Liver (tissue), 8 donors: ENCODE measurements at regions not wholly inside any gene's neighbourhood (a gene's known extent, or its start where the extent isn't known, plus 50 kb on each side); places are given as distances from the start of the nearest gene placed in this dataset.

ENCODE experiments used
- DNase-seq: peaks from one replicate; pipeline ENCODE4 v3.0.0-alpha.2; 2017; ENCODE audit warnings: low spot score
- H3K27ac ChIP-seq, 2 donors: one replicate each; pipeline ENCODE4 v1.7.0; 2013; ENCODE audit warnings: inconsistent platforms in 2 of 2, low read length in 2 of 2, control low read depth in 1 of 2, low read depth in 1 of 2, mild to moderate bottlenecking in 1 of 2
- H3K27me3 ChIP-seq, 4 donors: one replicate each; pipeline versions ENCODE4 v1.6.1 to v1.7.0; 2013; ENCODE audit warnings: low read length in 3 of 4, inconsistent platforms in 1 of 4, mild to moderate bottlenecking in 1 of 4, moderate library complexity in 1 of 4; ENCODE audit not compliant: control insufficient read depth in 4 of 4, insufficient read depth in 4 of 4
- H3K36me3 ChIP-seq, 4 donors: one replicate each; pipeline versions ENCODE4 v1.6.1 to v1.7.0; 2013; ENCODE audit warnings: low read length in 3 of 4, mild to moderate bottlenecking in 3 of 4, low read depth in 1 of 4, moderate library complexity in 1 of 4; ENCODE audit not compliant: control insufficient read depth in 4 of 4, insufficient read depth in 3 of 4
- H3K4me1 ChIP-seq, 4 donors: one replicate each; pipeline versions ENCODE4 v1.6.1 to v1.7.0; 2013; ENCODE audit warnings: low read length in 3 of 4, mild to moderate bottlenecking in 3 of 4, moderate library complexity in 1 of 4; ENCODE audit not compliant: control insufficient read depth in 4 of 4, insufficient read depth in 4 of 4
- H3K4me3 ChIP-seq, 3 donors: one replicate each; pipeline versions ENCODE4 v1.6.1 to v1.7.0; 2013; ENCODE audit warnings: low read length in 3 of 3, control low read depth in 1 of 3, low read depth in 1 of 3, mild to moderate bottlenecking in 1 of 3
- H3K9ac ChIP-seq, 2 donors: one replicate each; pipeline ENCODE4 v1.7.0; 2013; ENCODE audit warnings: low read length in 2 of 2, mild to moderate bottlenecking in 2 of 2, moderate library complexity in 2 of 2, control low read depth in 1 of 2, low read depth in 1 of 2
- H3K9me3 ChIP-seq, 4 donors: one replicate each; pipeline versions ENCODE4 v1.6.1 to v1.7.0; 2013; ENCODE audit warnings: low read length in 3 of 4; ENCODE audit not compliant: control insufficient read depth in 4 of 4
- ATF3 ChIP-seq: IDR thresholded peaks from 2 replicates; pipeline ENCODE4 v1.6.1; 2016; ENCODE audit warnings: antibody characterized with exemption
- CTCF ChIP-seq: fragments of 150-350 bp; IDR thresholded peaks from 2 replicates; pipeline ENCODE4 v1.5.1; 2017; ENCODE audit warnings: improper control_type of control experiment, low read depth, low read length; ENCODE audit not compliant: missing input control
- EGR1 ChIP-seq, 2 donors: IDR thresholded peaks; 2 replicates each; pipeline ENCODE4 v1.6.1; 2016 to 2018; ENCODE audit warnings: antibody characterized with exemption in 2 of 2, low read depth in 2 of 2
- FOXA1 ChIP-seq: IDR thresholded peaks from 2 replicates; pipeline ENCODE4 v1.6.1; 2016; ENCODE audit warnings: antibody characterized with exemption
- FOXA2 ChIP-seq: IDR thresholded peaks from 2 replicates; pipeline ENCODE4 v1.6.1; 2016; ENCODE audit warnings: antibody characterized with exemption
- GABPA ChIP-seq, 2 donors: IDR thresholded peaks in 1 of 2; conservative IDR thresholded peaks in 1 of 2; 2 replicates each; pipeline ENCODE4 v1.6.1; 2016; ENCODE audit warnings: antibody characterized with exemption in 2 of 2, mild to moderate bottlenecking in 1 of 2, moderate library complexity in 1 of 2
- HNF4A ChIP-seq, 2 donors: conservative IDR thresholded peaks; 2 replicates each; pipeline ENCODE4 v1.6.1; 2016; ENCODE audit warnings: antibody characterized with exemption in 2 of 2, mild to moderate bottlenecking in 2 of 2
- HNF4G ChIP-seq: IDR thresholded peaks from 2 replicates; pipeline ENCODE4 v1.6.1; 2016; ENCODE audit warnings: antibody characterized with exemption
- JUND ChIP-seq, 2 donors: IDR thresholded peaks; 2 replicates each; pipeline ENCODE4 v1.6.1; 2016; ENCODE audit warnings: antibody characterized with exemption in 2 of 2
- MAX ChIP-seq: IDR thresholded peaks from 2 replicates; pipeline ENCODE4 v1.6.1; 2016; ENCODE audit warnings: antibody characterized with exemption
- NR2F2 ChIP-seq: IDR thresholded peaks from 2 replicates; pipeline ENCODE4 v1.6.1; 2016; ENCODE audit warnings: antibody characterized with exemption
- RAD21 ChIP-seq, 2 donors: IDR thresholded peaks; 2 replicates each; pipeline ENCODE4 v1.6.1; 2016; ENCODE audit warnings: antibody characterized with exemption in 2 of 2, mild to moderate bottlenecking in 2 of 2
- REST ChIP-seq: IDR thresholded peaks from 2 replicates; pipeline ENCODE4 v1.6.1; 2016; ENCODE audit warnings: antibody characterized with exemption, mild to moderate bottlenecking
- RXRA ChIP-seq, 2 donors: IDR thresholded peaks; 2 replicates each; pipeline ENCODE4 v1.6.1; 2017 to 2018; ENCODE audit warnings: antibody characterized with exemption in 2 of 2, mild to moderate bottlenecking in 1 of 2
- SP1 ChIP-seq: IDR thresholded peaks from 2 replicates; pipeline ENCODE4 v1.6.1; 2018; ENCODE audit warnings: antibody characterized with exemption, mild to moderate bottlenecking
- YY1 ChIP-seq: IDR thresholded peaks from 2 replicates; pipeline ENCODE4 v1.6.1; 2016; ENCODE audit warnings: antibody characterized with exemption, mild to moderate bottlenecking
- ZBTB33 ChIP-seq: IDR thresholded peaks from 2 replicates; pipeline ENCODE4 v1.6.1; 2016; ENCODE audit warnings: antibody characterized with exemption
- WGBS: extraction: QIAGEN DNeasy Blood & Tissue Kit; methylation state at CpG from one replicate; pipeline ENCODE4 v1.1.7; 2013; 5-methylcytosine and 5-hydroxymethylcytosine counted together
- donor health status: healthy.
- donor health status: healthy.
- donor health status: healthy.
- donor health status: healthy.
- donor health status: healthy.

GRCh38 chr4:112895811-112896608, 153.4 kb upstream of the ANK2 start:
- Histone ChIP-seq H3K36me3 (no peaks in the 10 kb centered on the region), H3K9ac (no peak overlapping the region), H3K4me1 (peaks cover 2 to 17% (median 12%) of the 10 kb centered on the region in 4 donors), H3K4me3 (no peak overlapping the region), H3K27ac (no peak overlapping the region), H3K9me3 (no peaks in the 10 kb centered on the region), H3K27me3 (no peaks in the 10 kb centered on the region)
- WGBS = 80% methylated on average over 4 of the region's 4 CpGs
- DNase-seq = no peak
- no peak for TF ChIP-seq YY1
- TF ChIP-seq SP1 = no peak

GRCh38 chr4:112896609-112897190, 152.8 kb upstream of the ANK2 start:
- no peaks in the 10 kb centered on the region for H3K36me3 ChIP-seq
- no peak overlapping the region for H3K27ac ChIP-seq
- H3K27me3 ChIP-seq = no peaks in the 10 kb centered on the region
- H3K4me1 ChIP-seq = peaks cover 4 to 19% (median 13%) of the 10 kb centered on the region in 4 donors
- no peak overlapping the region for H3K4me3 ChIP-seq
- H3K9me3 ChIP-seq = no peaks in the 10 kb centered on the region
- WGBS = 83% methylated on average over 9 of the region's 9 CpGs
- TF ChIP-seq ZBTB33 (no peak), JUND (IDR thresholded peaks at IDR 0.05) (no peak), RAD21 (IDR thresholded peaks at IDR 0.05) (no peak), RXRA (IDR thresholded peaks at IDR 0.05) (no peak), NR2F2 (no peak), HNF4A (conservative IDR thresholded peaks at IDR 0.05) (no peak), REST (no peak), SP1 (no peak), YY1 (no peak), ATF3 (no peak), CTCF (no peak), FOXA2 (no peak), HNF4G (no peak), MAX (no peak), FOXA1 (no peak), EGR1 (IDR thresholded peaks at IDR 0.05; ENCODE audit: low read depth in 2 of 2) (no peak), GABPA (IDR thresholded peaks at IDR 0.05 in 1 of 2, conservative IDR thresholded peaks at IDR 0.05 in 1 of 2) (no peak)
- DNase-seq = no peak
- H3K9ac ChIP-seq = no peak overlapping the region
